T-helper 2 cell treated with Interferon-gamma antibody and Interleukin-4, amounts not matched to agents 5 μg/mL and 100 μg/mL, for 36 hours (primary cell): ENCODE measurements at regions not wholly inside any gene's neighbourhood (a gene's known extent, or its start where the extent isn't known, plus 50 kb on each side); places are given as distances from the start of the nearest gene placed in this dataset.

ENCODE experiments used
- DNase-seq: peaks from one replicate; pipeline ENCODE4 v3.0.0; 2021; ENCODE audit warnings: low spot score
- H3K27ac Mint-ChIP-seq: one replicate; pipeline ENCODE4 v1.8.0; 2021; ENCODE audit warnings: mild to moderate bottlenecking, mixed read lengths
- H3K27me3 Mint-ChIP-seq: one replicate; pipeline ENCODE4 v1.8.0; 2021; ENCODE audit warnings: low read depth, mixed read lengths
- H3K36me3 Mint-ChIP-seq: one replicate; pipeline ENCODE4 v1.8.0; 2021; ENCODE audit warnings: low read depth, mixed read lengths
- H3K4me1 Mint-ChIP-seq: one replicate; pipeline ENCODE4 v1.8.0; 2021; ENCODE audit warnings: low read depth, mixed read lengths
- H3K4me3 Mint-ChIP-seq: one replicate; pipeline ENCODE4 v1.8.0; 2022; ENCODE audit warnings: mild to moderate bottlenecking, moderate library complexity, mixed read lengths
- H3K9me3 Mint-ChIP-seq: one replicate; pipeline ENCODE4 v1.8.0; 2021; ENCODE audit warnings: mixed read lengths

DNA sequence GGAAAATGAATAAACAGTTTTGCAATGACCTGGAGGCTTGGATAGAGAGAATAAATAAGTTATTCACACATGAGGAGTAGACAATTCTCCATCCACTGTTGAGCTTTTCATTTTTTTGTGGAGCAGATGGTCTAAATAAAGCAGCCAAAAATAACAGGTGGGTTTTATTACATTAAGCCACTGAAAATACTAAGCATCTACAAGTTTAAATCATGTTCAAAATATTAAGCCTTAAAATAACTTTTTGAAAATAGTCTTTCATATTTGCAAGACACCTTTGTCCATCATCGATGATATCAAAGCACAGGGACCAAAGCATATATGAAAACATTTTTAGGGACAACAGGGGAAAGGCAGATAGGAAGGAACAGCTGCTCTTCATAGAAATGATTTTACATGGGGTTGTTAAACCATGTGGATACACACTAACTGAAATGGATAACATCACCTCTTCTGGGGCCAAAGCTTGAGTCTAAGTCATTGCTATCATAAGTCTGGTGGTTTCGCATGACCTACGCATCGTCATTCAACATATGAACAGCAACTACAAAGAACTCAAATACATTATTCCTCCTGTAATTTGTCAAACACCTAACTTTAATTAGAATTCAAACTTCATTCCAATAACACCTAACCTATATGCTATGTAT lies 197.6 kb upstream of the CHST9 start:
- H3K4me3 Mint-ChIP-seq, result no peak overlapping the region
- H3K9me3 Mint-ChIP-seq, result peaks cover 8% of the 10 kb centered on the region
- no peak for DNase-seq
- H3K36me3 Mint-ChIP-seq, result no peaks in the 10 kb centered on the region
- H3K27me3 Mint-ChIP-seq, result no peaks in the 10 kb centered on the region
- H3K4me1 Mint-ChIP-seq, result peaks cover 2% of the 10 kb centered on the region
- H3K27ac Mint-ChIP-seq, result no peak overlapping the region

DNA sequence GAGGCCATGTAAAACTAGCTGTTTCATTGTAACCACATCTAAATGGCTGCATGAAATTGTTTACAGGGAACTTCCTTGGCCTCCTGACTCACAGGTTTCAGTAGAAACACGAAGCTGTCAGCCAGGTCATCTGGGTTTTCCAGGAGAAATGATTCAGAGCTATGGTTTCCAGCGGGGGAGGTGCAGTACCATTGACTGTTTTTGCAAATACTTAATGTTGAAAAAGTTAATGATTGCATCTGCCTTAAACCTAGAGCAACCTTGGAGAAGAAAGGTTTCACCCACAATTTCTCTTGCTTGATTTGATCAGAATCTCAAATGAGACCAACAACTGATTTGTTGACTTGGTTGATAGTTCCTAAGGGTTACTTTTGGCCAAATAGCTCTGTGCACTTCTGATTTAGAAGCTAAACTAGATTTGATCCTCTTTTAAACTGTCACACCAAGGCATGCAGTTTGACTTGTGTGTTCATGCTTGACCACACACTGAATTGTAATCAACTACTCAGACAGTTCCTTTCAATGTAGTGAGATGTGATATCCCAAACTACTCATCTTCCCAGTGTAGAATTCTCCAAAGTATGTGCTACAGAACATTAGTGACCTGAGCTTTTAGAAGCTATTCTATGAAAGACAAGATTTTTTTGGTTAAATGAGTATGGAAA lies 193.5 kb upstream of the CHST9 start:
- peak; percentile 68 for DNase-seq
- Mint-ChIP-seq H3K27ac (no peak overlapping the region), H3K9me3 (peaks cover 8% of the 10 kb centered on the region), H3K4me3 (no peak overlapping the region), H3K4me1 (peaks cover 2% of the 10 kb centered on the region), H3K27me3 (no peaks in the 10 kb centered on the region), H3K36me3 (no peaks in the 10 kb centered on the region)

DNA sequence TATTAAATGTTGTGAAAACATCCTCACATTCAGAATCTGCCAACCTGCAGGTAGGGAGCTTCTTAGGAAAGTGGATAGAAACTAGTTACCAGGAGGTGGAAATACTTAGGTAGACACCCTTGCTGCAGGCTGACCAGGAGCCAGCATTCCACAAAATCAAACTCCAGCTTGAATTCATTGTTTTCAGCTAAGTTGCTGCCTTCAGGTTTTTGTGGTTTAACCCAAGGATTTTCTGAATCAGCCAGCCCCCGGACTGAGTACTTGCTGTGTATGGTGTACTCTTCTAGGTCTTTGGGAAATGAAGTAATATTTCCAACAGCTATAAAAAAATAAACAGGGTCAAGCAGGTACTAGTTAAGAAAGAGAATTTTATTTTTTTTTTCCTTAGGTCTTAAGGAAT lies 192.1 kb upstream of the CHST9 start:
- Mint-ChIP-seq H3K27ac (no peak overlapping the region), H3K4me1 (peaks cover 2% of the 10 kb centered on the region), H3K4me3 (no peak overlapping the region), H3K27me3 (no peaks in the 10 kb centered on the region), H3K36me3 (no peaks in the 10 kb centered on the region), H3K9me3 (peaks cover 12% of the 10 kb centered on the region)
- DNase-seq, result peak; percentile 22

DNA sequence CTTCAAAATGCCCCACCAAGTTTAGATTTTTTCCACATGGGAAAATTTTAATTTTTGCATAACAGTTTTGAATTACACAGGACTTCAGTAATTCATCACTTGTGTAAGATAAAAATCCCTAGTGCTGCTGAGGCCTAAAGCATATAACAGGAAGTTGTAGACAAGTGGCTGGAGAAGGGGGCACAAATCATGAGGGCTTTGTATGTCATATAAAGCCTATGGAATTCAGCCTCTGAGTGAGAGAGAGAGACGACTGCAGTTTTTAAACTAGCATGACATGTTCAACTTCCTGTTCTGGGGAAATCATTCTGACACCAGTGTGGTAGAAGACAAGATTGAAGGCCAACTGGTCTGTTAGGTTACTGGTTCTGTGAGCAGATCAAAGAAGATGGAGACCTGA lies 187.3 kb upstream of the CHST9 start:
- H3K4me1 Mint-ChIP-seq, result no peaks in the 10 kb centered on the region
- no peak for DNase-seq
- H3K9me3 Mint-ChIP-seq, result peaks cover 4% of the 10 kb centered on the region
- H3K36me3 Mint-ChIP-seq, result no peaks in the 10 kb centered on the region
- no peaks in the 10 kb centered on the region for H3K27me3 Mint-ChIP-seq
- H3K27ac Mint-ChIP-seq, result no peak overlapping the region
- no peak overlapping the region for H3K4me3 Mint-ChIP-seq

DNA sequence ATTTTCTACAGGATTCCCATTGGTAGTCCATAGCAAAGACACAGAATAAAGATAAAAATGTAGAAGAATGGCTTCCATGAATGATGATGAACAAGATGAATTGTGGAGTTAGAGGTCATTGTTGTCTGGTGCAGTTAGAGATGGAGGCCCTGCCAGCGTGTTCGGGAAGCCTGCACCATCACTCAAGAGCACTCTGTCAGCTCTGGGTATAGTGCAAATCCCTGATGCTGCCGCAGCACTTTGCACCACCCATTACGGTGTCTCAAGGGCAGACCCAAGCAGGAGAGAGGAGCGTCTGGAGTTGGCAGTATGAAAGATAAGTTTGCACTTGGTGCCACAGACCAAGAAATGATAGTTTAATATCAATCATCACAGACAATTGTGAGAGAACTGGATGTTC lies 181.6 kb upstream of the CHST9 start:
- no peak for DNase-seq
- no peaks in the 10 kb centered on the region for H3K4me1 Mint-ChIP-seq
- no peaks in the 10 kb centered on the region for H3K36me3 Mint-ChIP-seq
- no peak overlapping the region for H3K27ac Mint-ChIP-seq
- no peak overlapping the region for H3K4me3 Mint-ChIP-seq
- no peaks in the 10 kb centered on the region for H3K27me3 Mint-ChIP-seq
- no peaks in the 10 kb centered on the region for H3K9me3 Mint-ChIP-seq

DNA sequence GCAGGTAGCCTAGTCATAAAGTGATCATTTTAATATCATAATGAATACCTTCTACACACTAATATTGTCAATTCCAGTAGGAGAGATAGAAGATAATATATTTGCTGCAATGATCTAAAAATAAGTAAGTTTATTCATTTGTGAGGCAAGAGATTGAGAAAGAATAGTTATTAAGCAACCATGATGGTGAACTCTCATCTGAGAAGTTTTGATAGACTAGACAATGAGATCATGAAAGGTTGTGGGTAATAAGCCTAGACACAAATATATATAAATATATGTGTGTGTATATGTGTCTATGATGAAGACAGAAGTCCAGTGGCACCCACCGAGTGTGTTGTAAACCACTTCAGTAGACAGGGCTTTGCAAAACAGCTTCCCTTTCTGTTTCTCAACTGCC lies 181.0 kb upstream of the CHST9 start:
- H3K4me1 Mint-ChIP-seq, result no peaks in the 10 kb centered on the region
- H3K27ac Mint-ChIP-seq, result no peak overlapping the region
- H3K36me3 Mint-ChIP-seq, result no peaks in the 10 kb centered on the region
- no peak overlapping the region for H3K4me3 Mint-ChIP-seq
- H3K9me3 Mint-ChIP-seq, result no peaks in the 10 kb centered on the region
- DNase-seq, result no peak
- no peaks in the 10 kb centered on the region for H3K27me3 Mint-ChIP-seq

DNA sequence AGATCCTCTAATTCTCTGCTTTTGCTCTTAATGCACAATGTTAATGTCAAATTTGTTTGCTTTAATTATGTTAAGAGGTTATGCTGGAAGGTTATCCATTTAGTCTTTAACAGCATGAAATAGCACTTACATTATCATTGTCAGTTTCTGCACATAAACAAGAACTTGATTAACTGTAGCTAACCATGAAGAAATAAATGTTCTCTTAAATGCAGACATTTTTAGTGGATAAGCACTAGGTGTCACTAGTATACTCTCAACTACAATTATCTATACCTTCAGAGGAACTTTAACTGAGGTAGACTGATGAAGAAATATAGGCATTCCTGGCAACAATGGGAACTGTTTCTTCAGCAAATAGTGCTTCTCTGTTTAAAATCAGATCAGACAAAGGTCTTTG lies 178.8 kb upstream of the CHST9 start:
- no peaks in the 10 kb centered on the region for H3K27me3 Mint-ChIP-seq
- H3K4me3 Mint-ChIP-seq, result no peak overlapping the region
- no peak for DNase-seq
- H3K36me3 Mint-ChIP-seq, result no peaks in the 10 kb centered on the region
- no peaks in the 10 kb centered on the region for H3K4me1 Mint-ChIP-seq
- no peaks in the 10 kb centered on the region for H3K9me3 Mint-ChIP-seq
- H3K27ac Mint-ChIP-seq, result no peak overlapping the region

DNA sequence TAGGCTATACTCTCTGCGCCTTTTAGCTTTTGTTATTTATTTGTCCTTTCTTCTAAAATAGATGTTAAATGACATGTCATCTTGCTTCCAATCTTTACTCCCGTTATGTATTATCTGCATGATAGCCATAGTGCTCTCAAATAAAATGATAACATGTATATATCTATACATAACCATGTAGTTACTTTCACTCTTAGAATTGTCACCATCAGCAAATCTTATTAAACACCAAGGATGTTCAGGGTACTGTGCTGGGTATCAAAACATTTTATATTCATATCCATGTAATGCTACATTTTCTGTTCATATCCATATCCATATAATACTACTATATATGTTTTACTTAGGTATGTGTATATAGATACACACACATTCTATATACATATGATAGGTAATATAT lies 176.4 kb upstream of the CHST9 start:
- Mint-ChIP-seq H3K27ac (no peak overlapping the region), H3K4me3 (no peak overlapping the region), H3K36me3 (no peaks in the 10 kb centered on the region), H3K27me3 (no peaks in the 10 kb centered on the region), H3K4me1 (no peaks in the 10 kb centered on the region), H3K9me3 (no peaks in the 10 kb centered on the region)
- no peak for DNase-seq

DNA sequence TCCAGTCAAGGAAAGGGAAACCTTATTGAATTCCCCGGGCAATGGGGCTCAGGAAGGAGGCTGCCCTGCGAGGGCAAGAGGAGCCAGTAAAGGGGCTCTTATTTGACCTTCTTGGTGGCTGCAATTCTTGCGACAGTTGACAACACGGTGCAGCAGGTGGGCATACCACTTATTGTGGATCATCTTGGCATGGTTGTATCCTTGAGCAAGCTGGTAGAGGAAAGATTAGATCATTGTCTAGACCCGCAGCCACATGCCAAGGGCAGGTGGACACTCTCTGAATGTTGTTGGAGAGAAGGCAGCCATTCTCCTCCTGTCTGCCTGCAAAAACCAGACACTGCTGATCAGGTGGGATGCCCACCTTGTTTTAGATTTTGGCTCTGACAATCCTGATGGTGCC lies 170.2 kb upstream of the CHST9 start:
- H3K27ac Mint-ChIP-seq, result no peak overlapping the region
- no peaks in the 10 kb centered on the region for H3K36me3 Mint-ChIP-seq
- H3K4me1 Mint-ChIP-seq, result no peaks in the 10 kb centered on the region
- no peak for DNase-seq
- H3K9me3 Mint-ChIP-seq, result peaks cover 26% of the 10 kb centered on the region
- H3K4me3 Mint-ChIP-seq, result no peak overlapping the region
- no peaks in the 10 kb centered on the region for H3K27me3 Mint-ChIP-seq

DNA sequence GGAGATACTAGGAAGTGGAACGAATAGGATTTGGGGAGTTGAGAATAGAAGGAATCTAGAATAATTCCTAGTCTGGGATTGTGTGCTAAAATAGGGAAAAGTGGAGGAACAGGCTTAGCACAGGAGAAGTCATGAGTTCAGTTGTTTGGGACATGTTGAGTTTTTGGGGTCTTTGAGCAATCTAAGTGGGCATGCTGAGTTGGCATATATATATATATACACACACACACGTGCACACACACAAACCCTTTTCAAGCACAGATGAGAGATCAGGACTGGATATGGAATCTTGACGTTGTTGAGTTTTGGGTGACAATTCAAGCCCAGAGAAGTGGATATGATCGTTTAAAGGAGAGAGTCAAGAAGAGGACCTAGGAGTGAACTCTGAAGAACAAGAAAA lies 168.2 kb upstream of the CHST9 start:
- DNase-seq, result no peak
- Mint-ChIP-seq H3K9me3 (peaks cover 33% of the 10 kb centered on the region), H3K4me1 (no peaks in the 10 kb centered on the region), H3K27ac (no peak overlapping the region), H3K27me3 (no peaks in the 10 kb centered on the region), H3K4me3 (no peak overlapping the region), H3K36me3 (no peaks in the 10 kb centered on the region)

DNA sequence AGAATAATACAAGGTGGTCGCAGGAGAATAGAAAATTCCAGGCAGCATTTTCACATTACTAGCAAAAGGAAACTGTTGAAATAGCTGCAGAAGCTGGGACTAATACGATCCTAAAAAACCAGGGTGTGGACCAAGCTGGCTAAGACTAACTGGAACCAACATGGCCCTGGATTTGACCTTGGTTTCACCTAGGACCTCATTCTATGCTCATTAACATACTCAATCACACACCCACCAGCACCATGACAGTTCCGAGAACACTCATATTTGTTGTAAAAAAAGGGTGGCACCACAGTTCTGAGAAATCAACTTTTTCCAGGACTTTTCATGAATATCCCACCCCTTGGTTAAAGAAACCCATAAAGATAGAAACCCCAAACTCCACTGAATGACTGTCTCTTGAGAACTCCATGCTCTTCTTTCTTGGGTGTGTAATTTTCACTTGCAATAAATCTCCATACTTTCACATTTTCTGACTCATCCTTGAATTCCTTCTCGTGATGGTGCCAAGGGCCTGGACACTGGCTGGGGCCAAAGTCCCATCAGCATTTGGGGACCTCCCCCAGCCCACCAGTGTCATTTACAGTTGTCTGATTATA lies 164.3 kb upstream of the CHST9 start:
- Mint-ChIP-seq H3K27me3 (no peaks in the 10 kb centered on the region), H3K4me1 (no peaks in the 10 kb centered on the region), H3K36me3 (no peaks in the 10 kb centered on the region), H3K9me3 (peaks cover 24% of the 10 kb centered on the region), H3K4me3 (no peak overlapping the region), H3K27ac (no peak overlapping the region)
- no peak for DNase-seq

DNA sequence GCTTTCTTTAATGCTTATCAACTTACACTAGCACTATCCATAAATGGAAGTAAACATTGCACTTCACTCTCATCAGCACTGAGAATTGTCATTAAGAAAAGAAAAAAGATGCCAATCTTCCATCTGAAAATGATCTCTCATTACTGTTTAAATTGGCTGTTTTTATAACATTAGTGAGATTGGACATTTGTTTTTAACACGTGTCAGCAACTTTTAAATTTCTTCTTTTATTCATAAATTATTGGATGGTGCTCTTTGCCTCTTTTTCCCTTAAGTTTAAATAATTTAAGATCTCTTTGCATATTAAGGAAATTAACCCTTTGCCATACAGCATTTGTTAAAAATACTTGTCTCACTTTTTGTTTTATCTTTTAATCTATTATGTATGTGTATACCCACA lies 146.5 kb upstream of the CHST9 start:
- H3K4me3 Mint-ChIP-seq, result no peak overlapping the region
- H3K27me3 Mint-ChIP-seq, result no peaks in the 10 kb centered on the region
- H3K27ac Mint-ChIP-seq, result no peak overlapping the region
- DNase-seq, result no peak
- no peaks in the 10 kb centered on the region for H3K4me1 Mint-ChIP-seq
- no peaks in the 10 kb centered on the region for H3K36me3 Mint-ChIP-seq
- peaks cover 4% of the 10 kb centered on the region for H3K9me3 Mint-ChIP-seq

DNA sequence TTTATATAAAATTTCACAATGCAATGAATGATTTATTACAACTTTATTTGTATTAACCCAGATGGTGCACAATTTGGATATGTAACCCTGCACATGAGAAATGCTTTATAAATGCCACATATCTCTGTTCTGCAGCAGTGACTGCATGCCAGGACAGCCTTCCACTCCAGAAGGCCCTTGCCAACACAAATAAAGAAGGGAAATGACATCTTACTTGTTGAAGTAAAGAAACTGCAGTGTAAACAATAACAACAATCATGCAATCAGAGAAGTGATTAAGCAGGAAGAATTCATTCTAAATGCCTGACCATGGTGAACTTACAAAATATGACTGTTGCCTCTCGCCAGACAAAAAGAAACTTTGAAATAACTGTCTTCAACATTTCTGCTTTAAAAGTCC lies 129.9 kb upstream of the CHST9 start:
- no peaks in the 10 kb centered on the region for H3K4me1 Mint-ChIP-seq
- H3K27me3 Mint-ChIP-seq, result no peaks in the 10 kb centered on the region
- peaks cover 12% of the 10 kb centered on the region for H3K9me3 Mint-ChIP-seq
- H3K4me3 Mint-ChIP-seq, result no peak overlapping the region
- no peaks in the 10 kb centered on the region for H3K36me3 Mint-ChIP-seq
- DNase-seq, result no peak
- no peak overlapping the region for H3K27ac Mint-ChIP-seq

DNA sequence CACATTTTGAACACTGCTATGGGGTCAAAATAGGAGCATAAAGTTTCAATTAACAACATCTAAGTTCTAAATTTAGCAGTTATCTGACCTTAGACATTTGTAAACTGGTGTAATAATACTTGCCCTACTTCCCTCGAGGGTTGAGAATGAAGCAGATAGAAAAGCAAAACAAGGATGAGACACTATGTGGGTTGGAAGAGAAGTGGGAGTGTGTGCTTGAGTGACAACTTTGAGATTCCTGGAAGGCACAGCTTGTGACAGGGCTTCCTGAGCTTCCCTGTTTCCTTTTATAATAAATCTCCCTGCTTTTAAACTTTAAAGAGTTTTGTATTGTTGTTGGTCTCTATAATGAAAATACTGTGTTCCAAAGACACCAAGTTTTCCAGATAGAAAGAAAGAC lies 128.6 kb upstream of the CHST9 start:
- Mint-ChIP-seq H3K9me3 (peaks cover 18% of the 10 kb centered on the region), H3K4me1 (no peaks in the 10 kb centered on the region), H3K4me3 (no peak overlapping the region), H3K27ac (no peak overlapping the region), H3K27me3 (no peaks in the 10 kb centered on the region), H3K36me3 (no peaks in the 10 kb centered on the region)
- DNase-seq, result no peak

DNA sequence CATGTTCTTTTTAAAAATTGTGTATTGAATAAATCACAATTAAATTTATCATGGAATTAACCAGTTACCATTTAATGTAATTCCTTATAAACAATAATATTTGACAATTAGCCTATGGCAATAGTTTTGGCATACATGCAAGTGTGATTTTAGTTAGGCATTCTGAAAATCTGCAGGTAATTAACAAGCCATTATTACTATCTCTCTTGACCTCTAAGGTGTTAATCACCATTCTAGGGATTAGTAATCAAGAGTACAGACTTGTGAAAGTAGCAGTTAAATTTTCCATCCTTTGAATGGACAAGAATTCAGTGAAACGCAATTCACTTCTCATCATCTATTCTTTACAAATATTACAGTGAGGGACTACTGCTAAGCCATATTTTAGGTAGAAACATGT lies 127.7 kb upstream of the CHST9 start:
- DNase-seq, result no peak
- Mint-ChIP-seq H3K36me3 (no peaks in the 10 kb centered on the region), H3K27me3 (no peaks in the 10 kb centered on the region), H3K4me3 (no peak overlapping the region), H3K4me1 (no peaks in the 10 kb centered on the region), H3K9me3 (peaks cover 18% of the 10 kb centered on the region), H3K27ac (no peak overlapping the region)
